SHP77 (cell line): ENCODE measurements at regions not wholly inside any gene's neighbourhood (a gene's known extent, or its start where the extent isn't known, plus 50 kb on each side); places are given as distances from the start of the nearest gene placed in this dataset.
A peak's percentile ranks its signal among the peaks of the same experiment; 100 is the strongest.

Experiments
- DNase-seq, 2 experiments: peaks; one replicate each; lab custom pipeline; 2025; lab: John Stamatoyannopoulos, UW

DNA sequence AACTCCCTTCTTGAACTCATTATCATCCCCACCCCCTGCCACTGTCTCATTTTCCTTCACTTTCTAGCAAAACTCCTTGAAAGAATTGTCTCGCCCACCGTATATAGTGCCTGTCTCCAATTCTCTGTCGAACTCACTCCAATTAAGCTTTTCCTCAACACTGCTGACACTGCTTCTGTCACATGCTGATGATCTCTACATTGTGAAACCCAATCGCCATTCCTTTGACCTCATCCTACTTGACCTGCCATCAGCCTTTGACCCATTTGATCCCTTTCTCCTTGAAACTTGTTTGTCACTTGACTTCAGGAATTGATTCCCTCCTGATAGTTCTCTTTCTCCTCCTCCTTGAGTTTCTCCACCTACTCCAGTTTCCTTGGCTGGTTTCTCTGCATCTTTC is 54.8 kb downstream of the CCDC71L start:
- DNase-seq, result no peak

DNA sequence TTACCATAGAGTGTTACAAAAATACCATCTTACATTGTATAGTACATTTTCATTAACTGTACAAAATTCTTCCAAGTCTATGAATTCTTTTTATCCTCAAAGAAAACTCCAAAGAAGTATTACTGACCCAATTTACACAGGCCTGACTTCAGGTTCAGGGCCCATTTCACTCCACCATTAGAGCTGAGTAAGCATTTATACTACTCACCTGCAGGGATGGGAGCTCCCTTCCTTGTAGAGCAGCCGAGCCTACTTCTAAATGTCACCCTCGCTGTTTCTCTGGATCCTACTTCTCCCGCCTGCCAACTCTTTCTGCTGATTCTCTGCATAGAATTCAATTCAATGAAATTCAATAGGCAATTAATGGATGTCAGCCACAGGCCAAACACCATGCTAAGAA is 56.0 kb downstream of the CCDC71L start:
- no peak for DNase-seq

DNA sequence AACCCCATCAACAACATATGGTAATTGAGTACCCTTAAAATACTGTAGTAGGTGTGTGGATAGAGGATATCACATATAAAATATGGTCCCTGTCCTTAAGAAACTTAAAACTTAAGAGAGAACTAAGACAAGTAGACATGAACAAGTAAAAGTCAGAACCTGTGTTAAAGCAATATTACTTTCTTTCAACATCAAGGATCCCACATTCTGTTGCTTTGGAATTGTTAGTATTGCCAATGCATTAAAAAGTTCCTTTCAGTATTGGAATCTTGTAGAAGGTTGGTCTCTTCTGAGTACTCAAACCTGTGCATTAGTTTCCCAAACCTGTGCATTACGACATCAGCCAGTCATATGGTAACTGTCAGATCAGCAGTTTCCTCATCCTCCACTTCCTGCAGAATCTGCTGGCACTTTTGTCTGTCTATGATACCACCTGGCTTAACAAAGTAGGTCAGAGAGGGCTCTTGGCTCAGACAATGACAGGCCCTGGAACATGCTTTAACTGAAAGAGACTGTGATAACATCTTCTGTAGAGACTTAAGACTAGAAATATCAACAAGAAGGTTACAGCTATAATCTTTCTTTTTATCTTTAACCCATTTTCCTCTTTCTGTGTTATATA is 56.5 kb downstream of the CCDC71L start:
- DNase-seq, result no peak

DNA sequence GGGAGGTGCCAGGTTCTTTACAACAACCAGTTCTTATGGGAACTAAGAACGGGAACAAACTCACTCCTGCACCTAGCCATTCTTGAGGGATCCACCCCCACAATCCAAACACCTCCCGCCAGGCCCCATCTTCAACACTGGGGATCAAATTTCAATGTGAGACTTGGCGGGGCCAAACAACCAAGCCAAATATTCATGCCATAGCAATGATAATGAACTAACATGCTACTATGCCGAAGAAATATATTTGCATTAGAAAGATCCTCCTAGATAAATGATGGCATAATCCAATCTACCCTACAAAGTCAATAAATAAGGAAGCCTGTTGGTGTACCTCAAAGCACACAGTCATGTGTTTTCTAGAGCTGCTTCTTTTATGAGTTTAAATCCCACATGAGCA is 57.6 kb downstream of the CCDC71L start:
- DNase-seq, result no peak

DNA sequence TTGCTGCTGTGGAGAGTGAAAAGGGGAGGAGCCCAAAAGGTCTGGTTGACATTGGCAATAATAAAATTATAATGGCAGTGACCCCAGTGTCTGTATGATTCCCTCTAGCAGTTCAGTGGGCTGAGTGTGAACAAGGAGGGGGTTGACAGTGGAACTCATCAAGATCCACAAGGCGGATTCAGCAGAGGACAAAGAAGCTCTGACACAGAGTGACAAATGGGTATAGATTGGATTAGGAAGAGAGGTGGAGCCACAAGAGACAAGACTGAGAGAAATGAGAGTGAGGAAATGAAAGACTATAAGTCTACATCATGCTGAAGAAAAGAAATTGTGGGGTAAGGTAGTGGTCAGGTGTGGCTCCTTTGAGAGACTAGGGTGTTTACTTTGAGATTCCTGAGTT is 58.9 kb downstream of the CCDC71L start:
- DNase-seq, result no peak

DNA sequence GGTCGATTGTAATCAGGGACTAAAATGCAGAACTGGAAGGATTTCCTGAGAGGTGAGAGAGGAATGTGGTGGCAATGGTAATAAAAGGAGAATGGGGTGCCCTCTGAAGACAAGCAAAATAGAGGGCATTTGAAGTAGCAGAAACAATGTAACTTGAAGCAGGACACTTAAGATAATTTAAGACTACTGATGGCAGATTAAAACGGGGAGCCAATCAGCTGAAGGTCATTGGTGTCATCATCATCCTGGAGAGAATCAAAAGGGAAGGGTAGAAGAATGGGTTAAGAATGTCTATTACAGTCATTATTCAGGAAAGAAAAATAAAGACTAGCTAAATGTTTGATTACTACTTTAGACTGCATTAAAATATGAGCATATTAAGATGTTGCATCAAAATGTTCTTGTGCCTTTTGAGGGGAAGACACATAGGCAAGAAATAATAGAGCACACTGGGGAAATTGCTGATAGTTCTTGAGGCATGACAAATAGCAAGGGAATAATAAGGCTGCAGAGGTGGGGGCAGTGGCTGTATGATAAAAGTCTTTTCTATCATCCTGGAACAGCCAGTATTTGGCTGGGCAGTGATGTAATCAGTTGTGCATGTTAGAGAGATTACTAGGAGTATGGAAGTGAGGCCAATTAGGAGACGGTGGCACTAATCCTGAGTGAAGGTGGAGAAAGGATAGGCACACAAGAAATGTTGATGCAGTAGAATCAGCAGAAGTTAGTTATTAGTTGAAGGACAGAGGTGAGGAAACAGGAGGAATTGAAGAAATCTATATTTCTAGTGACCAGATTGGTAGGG is 60.2 kb downstream of the CCDC71L start:
- no peak for DNase-seq

DNA sequence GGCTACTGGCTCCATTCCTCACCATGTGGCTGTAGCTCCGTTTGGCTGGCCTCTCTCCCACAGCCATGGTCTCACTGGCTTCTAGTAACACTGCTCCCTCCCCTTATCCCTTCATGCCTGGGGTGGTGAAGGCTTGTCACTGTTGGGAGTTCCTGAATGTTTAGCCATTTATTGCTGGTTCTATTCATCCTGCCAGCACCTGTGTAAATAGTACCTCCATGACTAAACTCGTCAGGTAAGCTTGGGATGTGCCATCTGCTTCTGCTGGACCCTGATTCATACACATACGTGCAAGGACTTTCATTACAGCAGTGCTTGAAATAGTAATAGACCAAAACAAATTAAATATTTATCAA is 61.6 kb downstream of the CCDC71L start:
- DNase-seq, result peak; percentile 72 to 79

DNA sequence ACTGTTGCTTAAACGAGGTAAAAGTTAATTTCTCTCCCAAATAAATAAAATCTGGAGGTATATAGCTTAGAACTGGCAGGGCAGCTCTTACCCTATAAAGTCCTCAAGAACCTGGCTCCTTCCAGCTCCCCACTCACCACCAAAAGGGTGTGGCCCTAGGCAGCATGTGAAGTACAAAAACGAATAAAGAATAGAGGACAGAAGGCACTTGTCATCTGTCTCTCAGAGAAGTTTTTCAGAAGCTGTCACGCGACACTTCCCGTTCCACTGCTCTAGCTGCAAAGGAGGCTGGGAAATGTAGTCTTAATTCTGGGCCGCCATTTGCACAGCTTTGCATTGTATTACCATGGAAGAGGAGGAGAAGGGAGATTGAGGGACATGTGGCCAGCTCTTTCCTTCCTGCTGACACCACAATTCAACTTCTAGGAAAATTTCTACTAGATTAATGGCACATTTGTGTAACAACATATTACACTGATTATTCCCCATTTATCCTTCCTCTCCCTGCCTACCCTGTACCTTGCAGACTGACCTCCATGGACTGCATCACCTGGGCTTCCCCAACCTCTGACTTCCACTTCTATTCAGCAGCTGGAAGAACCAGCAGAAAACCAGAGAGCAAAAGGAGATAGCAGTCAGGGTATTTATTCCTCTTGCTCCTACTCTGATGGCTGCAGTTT is 62.2 kb downstream of the CCDC71L start:
- peak; percentile 86 to 89 for DNase-seq

DNA sequence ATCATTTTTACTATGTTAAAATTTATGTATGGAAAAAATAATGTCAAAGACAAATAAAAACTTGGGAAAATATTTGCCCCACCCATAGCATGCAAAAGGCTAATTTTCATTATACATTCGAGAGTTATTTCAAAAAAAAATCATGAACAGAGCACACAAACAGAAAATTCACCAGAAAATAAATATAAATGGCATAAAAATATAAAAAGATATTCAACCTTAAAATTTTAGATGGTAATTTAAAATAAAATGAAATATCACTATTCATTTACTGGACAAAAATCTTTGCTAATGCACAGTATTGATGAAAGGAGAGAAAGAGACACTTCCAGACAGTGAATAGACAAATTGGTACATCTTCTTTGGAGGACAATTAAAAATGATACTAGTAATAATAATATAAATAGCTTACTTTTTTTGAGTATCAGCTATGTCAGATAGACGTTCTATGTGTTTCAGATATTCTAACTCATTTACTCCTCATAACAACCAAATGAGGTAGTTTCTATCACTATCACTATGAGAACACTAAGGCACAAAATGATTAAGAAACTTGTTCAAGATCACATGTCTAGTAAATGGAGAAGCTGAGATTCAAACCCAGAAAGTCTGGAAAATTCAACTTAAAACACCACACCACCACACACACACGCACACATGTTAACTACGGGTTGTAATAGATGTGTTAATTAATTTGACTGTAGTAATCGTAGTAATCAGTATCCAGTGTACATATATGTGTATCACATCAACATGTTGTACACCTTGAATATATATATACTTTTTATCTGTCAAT is 63.0 kb downstream of the CCDC71L start:
- DNase-seq, result no peak

DNA sequence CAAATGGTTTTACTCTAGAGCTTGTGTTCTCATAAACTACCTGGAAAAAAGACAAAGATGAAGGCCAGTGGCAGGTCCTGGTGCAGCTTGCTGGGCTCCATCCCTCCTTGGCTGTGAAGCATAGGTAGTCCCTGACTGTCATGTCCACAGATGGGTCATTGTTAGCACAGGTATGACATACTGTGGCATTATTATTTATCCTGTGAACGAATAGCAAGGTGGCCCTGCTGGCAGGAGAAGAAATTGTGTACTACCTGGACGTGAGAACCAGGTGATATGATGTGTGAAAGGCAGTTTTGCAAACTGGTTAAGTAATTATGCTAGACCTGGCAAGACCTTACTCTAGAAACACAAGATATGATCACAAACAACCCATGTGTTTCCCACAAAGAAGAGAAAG is 63.9 kb downstream of the CCDC71L start:
- DNase-seq, result no peak

DNA sequence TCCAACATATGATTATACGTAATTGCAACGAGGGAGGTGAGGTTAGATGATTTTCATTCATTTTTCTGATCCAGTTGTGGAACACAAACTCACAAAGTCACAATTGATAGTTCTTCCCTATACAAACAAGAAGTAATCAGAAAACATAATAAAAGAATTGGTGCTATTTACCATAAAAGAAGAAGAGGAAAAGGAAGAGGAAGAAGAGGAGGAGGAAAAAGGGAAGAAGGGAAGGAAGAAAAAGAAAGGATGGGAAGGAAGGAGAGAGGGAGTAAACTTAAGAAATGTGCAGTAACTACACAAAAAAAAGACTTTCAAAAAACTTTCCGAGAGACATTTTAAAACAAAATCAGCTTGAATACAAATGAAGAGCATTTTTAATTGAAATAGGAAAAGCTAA is 65.0 kb downstream of the CCDC71L start:
- DNase-seq, result no peak

DNA sequence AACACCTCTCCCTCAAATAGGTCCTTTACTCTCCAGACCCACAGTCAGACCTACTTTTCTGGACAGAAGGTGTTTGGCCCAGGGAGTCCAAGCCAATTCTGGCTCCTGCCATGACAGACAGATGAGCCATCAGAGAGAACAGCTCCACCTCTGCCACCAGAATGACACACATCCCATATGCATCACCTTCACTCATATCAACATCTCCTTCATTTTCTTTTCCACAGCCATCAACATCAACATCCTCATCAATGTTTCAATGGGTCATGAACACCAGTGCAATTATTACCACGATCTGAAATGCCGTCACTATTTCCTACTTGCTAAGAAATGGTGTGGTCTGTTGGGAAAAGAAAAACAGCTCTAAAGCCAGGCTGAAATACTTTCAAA is 67.9 kb downstream of the CCDC71L start:
- DNase-seq, result no peak

DNA sequence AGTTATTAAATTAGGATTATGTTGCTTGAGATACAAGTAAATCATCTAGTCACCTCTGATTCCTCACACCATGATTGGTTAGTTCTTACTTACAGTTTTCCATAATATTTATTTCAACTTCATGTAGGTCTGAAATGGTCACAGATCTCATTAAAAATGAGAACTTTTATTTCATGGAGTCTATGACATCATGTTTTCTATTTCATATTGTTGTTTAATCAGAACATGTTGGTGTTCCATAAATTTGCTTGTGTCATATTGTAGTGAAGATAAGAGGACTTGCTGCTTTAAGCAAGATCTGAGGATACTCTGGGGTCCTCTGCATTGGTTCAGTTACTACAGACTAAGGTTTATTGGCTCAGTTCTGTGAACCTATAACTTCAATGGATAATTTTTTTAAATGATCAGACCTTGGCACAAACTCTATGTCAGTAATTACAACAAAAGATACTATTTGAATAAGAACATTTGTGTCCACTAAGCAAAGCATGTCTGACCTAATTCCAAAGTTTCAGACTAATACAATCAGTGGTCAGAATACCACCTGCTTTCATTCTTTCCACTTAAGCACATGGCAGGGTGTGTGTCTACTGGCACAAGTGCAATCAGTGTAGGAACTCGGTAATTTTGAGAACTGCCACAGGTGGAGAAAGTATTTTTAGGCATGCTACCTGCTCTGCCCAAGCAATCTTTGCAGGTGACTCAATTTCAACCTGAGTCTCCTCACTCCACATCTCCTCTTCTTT is 68.5 kb downstream of the CCDC71L start:
- no peak for DNase-seq

DNA sequence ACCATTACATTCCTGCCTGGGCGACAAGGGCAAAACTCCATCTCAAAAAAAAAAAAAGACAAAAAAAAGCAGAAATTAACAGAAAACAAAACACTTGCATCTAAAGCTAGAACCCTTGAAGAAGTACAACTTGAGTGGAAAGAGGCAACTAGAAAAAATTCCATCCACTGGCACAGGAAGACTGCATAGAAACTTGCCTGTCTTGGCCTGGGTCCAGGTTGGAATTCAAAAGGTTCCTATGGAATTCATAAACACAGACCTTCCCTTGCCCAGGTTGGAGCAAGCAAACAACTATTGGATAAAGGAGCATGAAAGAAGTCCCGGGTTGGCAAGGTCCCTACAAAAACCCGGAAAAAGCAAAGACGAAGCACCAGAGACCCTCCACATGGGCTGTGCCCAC is 69.8 kb downstream of the CCDC71L start:
- no peak for DNase-seq

DNA sequence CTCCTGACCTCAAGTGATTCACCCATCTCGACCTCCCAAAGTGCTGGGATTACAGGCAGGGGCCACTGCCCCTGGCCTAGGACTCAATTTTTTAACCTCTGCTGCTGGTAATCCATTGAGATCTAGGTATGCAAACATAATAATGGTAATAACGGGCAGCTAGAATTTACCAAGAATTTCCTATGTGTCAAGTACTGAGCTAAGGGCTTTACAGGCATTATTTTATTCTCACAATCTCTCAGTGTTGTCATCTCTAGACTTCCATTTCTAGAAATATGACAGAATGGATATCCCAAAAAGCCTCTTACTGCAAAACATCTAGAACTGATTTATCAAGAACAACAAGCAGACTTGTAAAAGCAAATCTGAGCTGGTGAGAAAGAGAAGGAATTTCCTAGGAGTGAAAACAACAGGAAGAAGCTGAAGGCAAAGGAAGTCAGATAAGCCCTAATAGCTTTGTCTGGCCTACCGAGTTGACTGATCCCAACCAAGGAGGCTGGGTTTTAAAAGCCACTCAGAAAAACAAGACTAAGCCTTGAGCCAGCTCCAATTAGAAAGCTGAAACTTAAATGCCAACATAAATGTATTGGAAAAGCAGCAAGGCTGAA is 70.6 kb downstream of the CCDC71L start:
- DNase-seq, result no peak

DNA sequence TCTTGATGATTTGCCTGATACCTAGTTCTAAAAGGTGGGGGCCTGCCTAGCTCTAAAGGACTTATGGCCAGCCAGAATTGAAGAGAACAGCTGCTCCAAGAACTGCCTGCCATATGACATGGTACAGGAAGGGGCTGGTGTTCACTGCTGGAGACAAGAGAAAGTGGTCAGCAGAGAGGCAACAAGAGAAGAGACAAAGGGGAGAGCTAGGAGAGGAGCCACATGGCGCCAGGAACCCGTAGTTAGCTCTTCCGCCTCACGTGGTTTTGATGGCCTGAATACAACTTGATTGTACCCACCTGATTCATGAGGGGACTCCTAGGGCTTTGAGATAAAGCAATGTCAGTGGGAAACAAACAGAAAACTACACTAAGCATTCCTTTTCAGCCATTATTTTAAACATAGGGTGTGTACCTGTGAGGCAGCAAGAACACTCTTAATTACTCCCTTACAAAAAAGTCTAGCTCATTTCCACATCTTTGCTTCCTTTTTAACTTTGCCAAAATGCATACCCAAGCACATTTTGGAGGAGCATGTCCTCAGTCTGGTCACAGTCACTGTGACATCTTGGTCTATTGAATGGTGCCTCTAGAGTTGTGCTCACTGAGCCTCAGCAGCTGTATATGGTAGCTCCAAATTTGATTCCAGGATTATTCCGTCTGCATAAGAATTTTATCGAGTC is 71.6 kb downstream of the CCDC71L start:
- no peak for DNase-seq

DNA sequence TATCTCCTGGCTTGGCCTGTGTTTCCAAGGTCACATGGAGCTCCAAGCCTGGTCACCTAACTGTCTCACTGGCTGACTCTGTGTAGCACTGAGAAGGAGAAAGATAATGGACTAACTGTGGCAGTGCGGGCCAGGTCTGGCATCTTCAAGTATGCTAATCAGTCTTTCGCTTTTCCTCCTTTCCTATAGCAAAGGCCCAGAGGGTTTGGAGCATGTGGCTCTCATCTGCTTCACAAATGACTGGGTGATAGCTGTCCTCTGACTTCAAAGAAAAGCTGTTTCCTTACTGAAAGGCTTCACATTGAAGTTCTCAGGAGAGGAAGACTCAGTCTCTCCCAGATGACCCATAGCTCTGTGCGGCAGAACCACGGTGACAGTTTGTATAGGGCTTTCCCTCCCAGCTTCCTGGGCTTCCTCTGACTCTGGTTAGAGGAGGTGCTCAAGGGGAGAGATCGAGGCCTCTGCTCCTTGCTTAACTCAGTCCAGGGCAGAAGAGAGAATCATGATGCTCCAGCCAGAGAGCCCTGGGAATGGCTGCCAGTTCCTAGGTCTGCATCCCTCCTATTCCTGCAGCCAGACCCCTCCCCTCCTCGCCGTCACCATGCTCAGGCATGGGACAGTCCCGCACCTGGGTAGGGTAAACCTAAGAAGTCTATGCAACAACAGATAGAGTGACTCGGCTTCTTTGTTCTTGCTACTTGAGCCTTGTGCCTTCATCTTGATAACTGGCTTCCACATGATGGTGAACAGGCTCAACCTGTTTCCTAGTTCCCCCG is 72.3 kb downstream of the CCDC71L start:
- DNase-seq, result no peak

DNA sequence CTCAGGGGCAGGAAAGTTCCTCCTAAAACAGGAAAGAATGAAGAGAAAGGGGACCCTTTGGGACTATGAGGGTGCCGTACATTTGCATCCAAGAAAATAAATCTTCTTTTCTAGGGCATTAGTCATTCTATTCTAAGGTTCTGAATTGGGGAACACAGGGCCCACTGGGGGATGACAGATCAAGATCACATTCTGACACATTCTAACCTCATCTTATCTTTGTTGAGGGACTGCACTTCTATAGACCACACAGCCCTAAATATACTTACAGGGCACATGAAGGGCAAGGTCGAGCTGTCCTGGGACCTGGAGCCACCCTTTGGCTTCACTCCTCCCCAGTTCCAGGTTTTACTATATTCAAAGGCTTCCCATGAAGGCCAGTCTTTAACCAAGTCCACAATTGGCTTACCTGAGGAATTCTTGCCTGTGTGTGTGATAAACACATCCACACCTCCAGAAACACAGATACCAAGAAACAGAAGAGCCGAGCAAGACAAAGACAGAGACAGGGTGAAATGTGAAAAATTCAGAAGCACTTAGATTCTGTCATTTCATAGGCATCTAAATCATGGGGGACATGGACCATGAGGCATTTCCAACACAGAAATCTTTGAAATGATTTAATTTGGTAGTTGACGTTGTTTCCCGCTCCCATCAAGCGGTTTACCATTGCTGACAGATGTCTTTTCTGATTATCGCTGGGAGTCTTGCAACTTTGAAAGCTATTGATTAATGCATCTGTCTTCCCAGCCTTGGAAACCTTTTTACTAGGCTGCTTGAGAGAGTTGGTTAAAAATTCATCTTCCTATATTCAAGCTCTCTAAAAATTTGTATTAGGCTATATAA is 75.8 kb downstream of the CCDC71L start:
- DNase-seq, result no peak
